ENCODE measurements at regions not wholly inside any gene's neighbourhood (a gene's known extent, or its start where the extent isn't known, plus 50 kb on each side); places are given as distances from the start of the nearest gene placed in this dataset.

GRCh38 chr2:241978670-241979069 lies 109.1 kb downstream of the RTP5 start:
- H3K27me3 Mint-ChIP-seq, result no peaks in the 10 kb centered on the region
- intact Hi-C loops (cut with micrococcal nuclease), result no loop called here
- H3K27ac Mint-ChIP-seq, result no peak overlapping the region
- DNase-seq (no peak), ATAC-seq (no peak)
- H3K4me3 Mint-ChIP-seq, result no peak overlapping the region
- TF ChIP-seq CTCF (IDR thresholded peaks at IDR 0.05), result no peak
- CTCF ChIA-PET, result no interaction called here
- POLR2A ChIA-PET, result no interaction called here
- H3K36me3 Mint-ChIP-seq (ENCODE audit: low read depth), result peaks cover 6% of the 10 kb centered on the region
- no peaks in the 10 kb centered on the region for H3K4me1 Mint-ChIP-seq (ENCODE audit: low read depth)
- no peaks in the 10 kb centered on the region for H3K9me3 Mint-ChIP-seq

GRCh38 chr2:241980193-241980592 lies 110.7 kb downstream of the RTP5 start:
- H3K27ac Mint-ChIP-seq, result no peak overlapping the region
- CTCF ChIA-PET, result no interaction called here
- TF ChIP-seq CTCF (IDR thresholded peaks at IDR 0.05), result no peak
- H3K4me1 Mint-ChIP-seq (ENCODE audit: low read depth), result peaks cover 4% of the 10 kb centered on the region
- H3K36me3 Mint-ChIP-seq (ENCODE audit: low read depth), result peaks cover 6% of the 10 kb centered on the region
- H3K4me3 Mint-ChIP-seq, result no peak overlapping the region
- no peaks in the 10 kb centered on the region for H3K9me3 Mint-ChIP-seq
- no peaks in the 10 kb centered on the region for H3K27me3 Mint-ChIP-seq
- no peak for DNase-seq
- intact Hi-C loops (cut with micrococcal nuclease), result no loop called here
- no peak for ATAC-seq
- POLR2A ChIA-PET, result no interaction called here

- ChIA-PET CTCF (no interaction called here), POLR2A (interaction anchor here (0.5 kb wide), 1 partner anchor 20 kb away, joined by 3 read pairs; no protein-coding TSS in a partner anchor)
- no peak for DNase-seq
- Mint-ChIP-seq H3K9me3 (no peaks in the 10 kb centered on the region), H3K27me3 (no peaks in the 10 kb centered on the region), H3K4me3 (no peak overlapping the region), H3K36me3 (ENCODE audit: low read depth) (peaks cover 6% of the 10 kb centered on the region), H3K4me1 (ENCODE audit: low read depth) (peaks cover 8% of the 10 kb centered on the region), H3K27ac (no peak overlapping the region)
- intact Hi-C loops (cut with micrococcal nuclease), result no loop called here
- no peak for ATAC-seq
- no peak for TF ChIP-seq CTCF (IDR thresholded peaks at IDR 0.05)
These were observed 111.7 kb downstream of the RTP5 start for GRCh38 chr2:241981076-241981700.

- POLR2A ChIA-PET, result no interaction called here
- Mint-ChIP-seq H3K4me1 (ENCODE audit: low read depth) (peaks cover 8% of the 10 kb centered on the region), H3K27ac (no peak overlapping the region), H3K4me3 (no peak overlapping the region), H3K27me3 (no peaks in the 10 kb centered on the region), H3K9me3 (no peaks in the 10 kb centered on the region), H3K36me3 (ENCODE audit: low read depth) (peaks cover 2% of the 10 kb centered on the region)
- TF ChIP-seq CTCF (IDR thresholded peaks at IDR 0.05), result no peak
- CTCF ChIA-PET, result no interaction called here
- ATAC-seq (no peak), DNase-seq (no peak)
- intact Hi-C loops (cut with micrococcal nuclease), result no loop called here
These were observed 113.4 kb downstream of the RTP5 start for GRCh38 chr2:241982706-241983570.

GRCh38 chr2:241983571-241984270 lies 114.2 kb downstream of the RTP5 start:
- no peak for TF ChIP-seq CTCF (IDR thresholded peaks at IDR 0.05)
- intact Hi-C loops (cut with micrococcal nuclease), result no loop called here
- Mint-ChIP-seq H3K4me1 (ENCODE audit: low read depth) (peaks cover 8% of the 10 kb centered on the region), H3K27me3 (no peaks in the 10 kb centered on the region), H3K36me3 (ENCODE audit: low read depth) (no peaks in the 10 kb centered on the region), H3K4me3 (no peak overlapping the region), H3K9me3 (no peaks in the 10 kb centered on the region), H3K27ac (no peak overlapping the region)
- ChIA-PET POLR2A (no interaction called here), CTCF (no interaction called here)
- no peak for ATAC-seq
- no peak for DNase-seq

Measured in activated CD8-positive, alpha-beta T cell treated with anti-CD3 and anti-CD28 coated beads for 36 hours (primary cell).